ENCODE measurements at regions not wholly inside any gene's neighbourhood (a gene's known extent, or its start where the extent isn't known, plus 50 kb on each side); places are given as distances from the start of the nearest gene placed in this dataset.

- TF ChIP-seq POLR2AphosphoS5 (IDR thresholded peaks at IDR 0.05; ENCODE audit: borderline replicate concordance, low read depth, low read length) (no peak), EZH2 (IDR thresholded peaks at IDR 0.05) (no peak), FOXP2 (optimal IDR thresholded peaks at IDR 0.05; ENCODE audit: control extremely low read depth, extremely low read length, insufficient read depth) (no peak)
Measured at GRCh38 chr15:81473177-81473576, 99.2 kb upstream of the TMC3 start.

Data from SK-N-MC (cell line).